Retina (tissue), 1 donor: ENCODE measurements at regions not wholly inside any gene's neighbourhood (a gene's known extent, or its start where the extent isn't known, plus 50 kb on each side); places are given as distances from the start of the nearest gene placed in this dataset.

Experiments
- DNase-seq: peaks from one replicate; pipeline ENCODE4 v3.0.0-alpha.2; 2016

DNA sequence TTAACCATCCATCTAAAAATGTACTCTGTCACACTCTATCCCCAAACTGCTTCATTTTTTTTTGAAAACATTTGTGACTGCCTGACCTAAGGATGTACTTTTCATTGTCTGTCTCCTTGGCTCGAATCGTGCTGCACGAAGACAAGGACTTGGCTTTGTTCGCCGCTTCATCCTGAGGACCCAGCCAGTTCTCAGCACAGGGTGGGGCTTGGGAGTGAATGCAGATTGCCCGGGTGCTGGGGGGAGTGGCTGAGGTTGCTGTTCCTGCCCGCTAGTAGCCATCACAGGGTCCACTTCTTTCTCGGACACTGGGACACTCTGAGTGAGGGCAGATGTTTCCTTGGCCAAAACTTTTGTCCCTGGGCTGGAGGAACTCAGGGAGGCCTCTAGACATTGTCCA is 70.1 kb upstream of the CLCN4 start:
- DNase-seq, result no peak

DNA sequence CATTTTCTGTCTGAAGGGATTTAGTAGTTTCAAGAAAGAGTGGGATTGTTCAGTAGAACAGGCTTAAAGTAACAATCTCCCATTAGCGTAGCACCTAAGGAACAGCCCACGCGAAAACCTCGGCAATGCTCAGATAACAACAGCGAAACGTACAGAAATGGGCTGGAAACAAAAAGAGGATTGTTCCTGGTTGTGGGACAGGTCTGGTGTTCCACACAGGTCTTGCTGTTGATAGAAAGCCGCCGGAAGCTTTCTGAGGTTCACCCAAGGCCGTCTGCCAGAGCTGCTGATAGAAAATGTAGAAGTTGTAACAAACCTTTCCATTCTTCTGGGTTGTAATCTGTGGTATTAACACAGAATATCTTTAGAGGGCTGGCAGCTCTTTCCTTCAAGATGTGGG is 69.4 kb upstream of the CLCN4 start:
- no peak for DNase-seq

DNA sequence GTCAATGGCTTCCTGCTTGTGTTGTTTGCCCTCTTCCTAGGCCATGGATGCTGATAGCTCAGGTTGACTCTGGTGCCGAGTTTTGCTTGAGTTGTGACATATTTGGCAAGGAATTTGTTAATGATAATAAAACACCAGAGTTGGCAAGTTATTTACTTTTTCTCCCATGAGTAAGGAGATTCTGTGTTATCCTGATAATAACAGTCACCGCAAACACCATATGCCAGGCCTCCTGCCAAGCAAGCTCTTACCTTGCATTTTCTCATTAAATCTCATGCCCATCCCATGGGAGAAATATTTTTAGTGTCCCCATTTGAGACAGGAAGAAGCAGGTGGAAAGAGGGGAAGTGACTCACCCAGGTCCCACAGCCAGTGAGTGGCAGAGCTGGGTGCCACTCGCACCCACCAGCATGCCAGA is 67.4 kb upstream of the CLCN4 start:
- no peak for DNase-seq

DNA sequence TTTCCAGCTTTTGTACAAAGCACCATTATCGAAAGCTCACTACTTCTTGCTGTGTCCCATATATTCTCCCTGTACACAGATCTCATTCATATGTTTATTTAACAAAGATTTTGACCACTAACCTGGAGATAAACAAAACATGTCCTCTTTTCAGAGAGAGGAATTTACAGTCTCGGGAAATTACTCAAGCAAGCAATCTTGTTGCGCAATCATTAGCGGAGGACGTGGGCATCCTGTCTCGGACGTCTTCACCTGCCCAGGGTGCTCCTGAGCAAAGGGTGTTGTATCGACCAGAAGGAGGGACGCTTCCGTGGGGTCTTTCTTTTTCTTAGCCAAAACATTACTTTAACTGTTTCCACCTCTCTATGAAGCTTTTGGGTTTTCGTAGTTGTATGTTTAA is 66.5 kb upstream of the CLCN4 start:
- DNase-seq, result no peak

DNA sequence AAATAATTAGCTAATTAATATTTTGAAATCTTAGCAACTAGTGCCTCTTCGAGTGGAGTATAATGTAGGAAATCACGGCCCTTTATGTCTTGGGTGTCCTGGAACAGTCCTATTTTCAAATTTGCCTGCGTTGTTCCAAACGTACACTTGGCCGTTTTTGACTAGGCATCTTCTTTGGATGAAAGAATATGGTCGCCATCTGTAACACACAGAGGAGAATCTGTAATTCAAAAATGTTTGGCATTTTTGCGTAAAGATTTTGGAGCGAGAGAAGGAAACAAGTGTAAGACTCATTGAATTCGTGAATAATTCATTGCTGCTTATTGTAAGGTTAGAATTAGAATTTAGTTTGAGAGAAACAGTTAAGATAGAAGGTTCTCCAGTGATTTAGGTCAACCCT is 61.5 kb upstream of the CLCN4 start:
- no peak for DNase-seq

DNA sequence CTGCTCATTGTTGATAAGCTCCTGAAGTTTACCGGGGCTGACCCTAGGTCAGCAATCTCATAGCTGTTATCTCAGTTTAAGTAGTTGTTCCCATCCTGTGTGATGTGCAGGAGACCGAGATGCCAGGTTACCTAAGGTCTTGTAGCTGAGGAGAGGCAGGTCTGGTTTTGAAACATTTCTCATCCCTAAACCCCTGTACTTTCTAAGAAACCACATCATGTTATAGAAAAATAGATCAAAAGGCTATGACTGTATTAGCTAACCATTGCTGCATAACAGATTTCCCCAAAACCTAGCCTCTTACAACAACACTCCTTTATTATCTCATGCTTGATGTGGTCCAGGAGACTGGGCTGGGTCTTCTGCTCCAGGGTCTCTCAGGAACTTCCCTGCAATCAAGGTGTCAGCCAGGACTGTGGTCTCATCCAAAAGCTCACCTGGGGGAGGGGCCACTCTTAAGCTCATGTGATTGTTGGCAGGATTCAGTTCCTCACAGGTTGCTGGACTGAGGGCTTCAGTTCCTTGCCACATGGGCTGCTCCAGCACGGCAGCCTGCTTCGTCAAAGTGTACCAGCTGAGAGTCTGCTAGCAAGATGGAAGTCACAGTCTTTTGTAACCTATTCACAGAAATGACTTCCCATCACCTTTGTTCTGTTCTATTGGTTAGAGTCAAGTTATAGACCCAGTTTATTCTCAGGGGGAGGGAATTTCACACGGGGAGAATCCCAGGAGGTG is 60.9 kb upstream of the CLCN4 start:
- DNase-seq, result no peak

DNA sequence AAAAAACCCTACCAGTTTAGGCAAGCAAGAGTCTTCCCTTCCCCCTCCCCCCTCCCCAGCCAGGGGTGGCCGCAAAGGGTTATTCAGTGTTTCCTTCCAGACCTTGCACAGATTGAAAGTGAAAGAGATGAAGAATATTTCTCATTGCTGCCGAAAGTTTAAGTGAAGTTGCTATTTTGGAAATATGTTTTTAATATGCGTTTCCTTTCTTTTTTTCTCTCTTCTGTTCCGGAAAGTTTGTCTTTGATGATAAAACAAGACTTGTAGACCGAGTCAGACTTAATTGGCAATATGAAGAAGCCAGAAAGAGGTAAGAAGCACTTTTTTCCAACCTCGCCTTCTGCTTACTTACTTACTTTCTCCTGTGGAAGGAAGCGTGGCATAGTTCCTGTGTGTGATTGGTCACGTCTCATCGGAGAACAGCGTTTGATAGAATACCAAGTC is 58.5 kb upstream of the CLCN4 start:
- DNase-seq, result no peak

DNA sequence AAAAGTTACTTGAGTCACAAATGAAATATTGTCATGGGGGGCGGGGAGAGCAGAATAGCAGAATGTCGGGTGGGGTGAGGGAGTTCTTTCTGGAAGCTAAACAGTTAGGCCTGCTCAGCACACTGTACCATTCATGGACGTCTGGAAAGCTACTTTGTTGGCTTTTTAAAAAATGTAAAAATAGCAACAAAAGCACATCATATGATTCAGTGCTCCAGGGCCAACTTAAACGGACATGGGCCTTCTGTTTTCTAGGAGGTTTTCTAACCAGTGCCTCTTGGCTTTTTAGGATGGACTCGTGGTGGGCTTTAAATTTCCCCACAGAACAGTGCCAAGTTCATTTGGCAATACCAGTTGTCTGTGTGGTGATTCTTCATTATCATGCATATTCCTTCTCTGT is 57.4 kb upstream of the CLCN4 start:
- no peak for DNase-seq

DNA sequence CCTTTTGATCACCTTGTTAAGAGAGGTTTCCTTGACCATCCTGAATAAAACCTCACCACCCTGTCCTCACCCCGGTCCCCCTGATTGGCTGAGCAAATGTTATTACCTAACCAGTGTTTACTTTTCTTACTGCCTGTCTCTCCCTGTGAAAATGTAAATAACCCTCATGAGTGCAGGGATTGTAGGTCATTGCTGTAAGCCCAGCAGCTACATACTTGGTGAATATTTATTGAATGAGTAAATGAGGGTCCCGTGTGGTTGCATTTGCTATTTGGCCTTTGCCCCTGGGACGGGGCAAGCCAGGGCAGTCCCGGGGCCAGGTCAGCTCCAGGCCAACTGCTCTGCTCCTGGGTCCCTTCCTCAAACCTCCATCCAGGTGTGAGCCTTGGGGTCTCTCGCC is 55.5 kb upstream of the CLCN4 start:
- no peak for DNase-seq

DNA sequence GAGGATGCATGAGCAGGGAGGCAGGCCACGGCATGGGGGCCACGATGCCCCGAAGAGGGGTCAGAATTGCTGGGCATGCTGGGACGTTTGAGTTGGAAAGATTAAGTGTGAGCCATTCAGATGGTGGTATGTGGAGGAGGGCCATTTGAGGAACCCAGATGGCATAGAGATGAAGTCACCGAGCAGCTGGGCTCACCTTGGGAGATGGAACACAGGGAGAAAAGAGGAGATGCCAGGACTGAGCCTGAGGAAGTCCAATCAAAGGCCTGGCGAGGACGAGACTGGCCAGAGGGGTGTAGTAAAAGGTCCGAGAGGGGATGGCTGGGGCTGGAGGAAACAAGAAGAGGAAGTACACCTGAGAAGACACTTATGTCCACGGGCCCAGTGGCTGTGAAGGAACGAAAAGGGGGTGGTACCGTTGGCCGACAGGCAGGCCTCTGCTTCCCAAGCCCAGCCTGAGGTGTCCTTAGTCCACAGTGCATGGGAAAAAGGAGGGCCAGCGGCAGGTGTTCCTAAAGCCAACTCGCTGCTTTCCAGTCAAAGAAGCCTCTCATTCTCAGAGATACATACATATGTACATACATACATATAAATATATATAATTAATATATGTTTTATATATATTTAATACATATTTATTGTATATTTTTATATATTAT is 54.6 kb upstream of the CLCN4 start:
- no peak for DNase-seq

DNA sequence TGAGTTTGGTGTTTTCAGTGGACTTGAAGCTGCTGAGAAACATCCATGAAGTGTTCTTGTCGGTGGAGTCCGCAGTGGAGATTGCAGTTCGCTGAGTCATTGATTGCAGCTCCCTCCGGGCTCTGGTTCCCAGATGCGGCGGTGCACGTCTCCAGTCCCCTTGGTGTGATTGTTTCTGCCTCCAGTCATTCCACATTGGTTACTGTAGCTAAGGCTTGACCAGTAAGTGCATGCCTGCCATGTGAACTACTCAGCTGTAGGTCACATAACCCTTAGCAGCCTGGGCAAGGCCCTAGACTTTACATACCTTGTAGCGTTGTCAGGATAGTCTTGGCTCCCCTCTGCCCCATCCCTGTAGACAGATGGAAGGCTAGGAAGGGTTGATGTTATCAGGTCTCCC is 53.8 kb upstream of the CLCN4 start:
- no peak for DNase-seq

DNA sequence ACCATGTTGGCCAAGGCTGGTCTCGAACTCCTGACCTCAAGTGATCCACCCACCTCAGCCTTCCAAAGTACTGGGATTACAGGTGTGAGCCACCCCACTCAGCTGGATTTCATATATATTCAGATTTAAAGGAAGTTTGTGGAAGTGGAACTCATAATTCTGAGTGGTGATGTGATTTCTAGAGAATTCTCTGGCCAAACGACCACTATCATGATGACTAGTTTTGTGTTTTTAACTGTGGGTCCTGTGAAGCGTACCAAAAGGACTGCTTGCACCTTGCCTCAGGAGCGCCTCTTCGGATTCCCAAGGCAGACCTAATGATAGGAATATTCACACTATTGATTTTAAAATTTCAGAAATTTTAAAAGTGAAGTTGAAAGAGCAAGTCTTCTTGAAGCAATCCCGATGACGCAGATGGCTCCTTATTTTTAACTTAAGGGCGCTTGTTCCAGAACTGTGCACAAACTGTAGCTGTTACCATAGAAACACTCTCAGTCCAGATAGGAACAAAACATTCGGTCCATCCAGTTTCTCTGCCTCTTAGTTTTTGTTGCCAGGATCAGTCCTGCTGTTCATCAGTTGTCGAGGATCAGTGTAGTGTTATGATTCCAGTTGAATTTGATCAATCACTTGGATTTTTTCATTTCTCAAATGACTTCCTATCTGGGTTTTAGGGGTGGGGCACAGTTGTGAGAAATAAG is 51.7 kb upstream of the CLCN4 start:
- no peak for DNase-seq

DNA sequence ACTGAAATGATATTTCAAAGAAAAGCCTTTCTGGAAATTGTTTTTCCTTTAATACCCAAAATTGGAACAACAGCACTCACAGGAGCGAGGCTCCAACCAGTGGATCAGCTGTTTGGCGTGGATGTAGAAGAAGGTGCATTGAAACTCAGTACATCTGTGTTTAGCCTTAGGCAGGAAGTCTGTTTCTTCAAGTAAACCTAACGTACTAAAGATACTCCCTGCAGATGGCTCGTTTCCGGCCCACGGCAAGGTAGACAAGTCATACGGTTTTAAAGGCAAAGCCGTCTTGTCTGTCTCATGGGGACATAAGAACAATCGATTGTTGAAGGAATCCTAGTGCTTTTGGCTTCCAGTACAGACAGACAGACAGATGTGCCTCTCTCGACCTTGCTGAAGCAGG is 50.0 kb upstream of the CLCN4 start:
- no peak for DNase-seq
